SJCRH30 (cell line): ENCODE measurements at regions not wholly inside any gene's neighbourhood (a gene's known extent, or its start where the extent isn't known, plus 50 kb on each side); places are given as distances from the start of the nearest gene placed in this dataset.

Experiments used
- DNase-seq, 2 experiments: peaks; one replicate each; pipeline ENCODE4 v3.0.0-alpha.2; 2015 to 2020
- H3K27ac ChIP-seq: fragments of 250-450 bp; sonication (Bioruptor Pico); 2 replicates; pipeline ENCODE4 v1.5.1; 2020; ENCODE audit warnings: mild to moderate bottlenecking, moderate library complexity
- H3K27me3 ChIP-seq: fragments of 250-450 bp; sonication (Bioruptor Pico); 2 replicates; pipeline ENCODE4 v1.5.1; 2020; ENCODE audit warnings: mild to moderate bottlenecking, moderate library complexity
- H3K36me3 ChIP-seq: fragments of 250-450 bp; sonication (Bioruptor Pico); 2 replicates; pipeline ENCODE4 v1.5.1; 2020; ENCODE audit warnings: mild to moderate bottlenecking, moderate library complexity
- H3K4me1 ChIP-seq: fragments of 250-450 bp; sonication (Bioruptor Pico); 2 replicates; pipeline ENCODE4 v1.5.1; 2020; ENCODE audit warnings: mild to moderate bottlenecking, moderate library complexity
- H3K4me3 ChIP-seq: fragments of 250-450 bp; sonication (Bioruptor Pico); 2 replicates; pipeline ENCODE4 v1.5.1; 2020; ENCODE audit warnings: mild to moderate bottlenecking, moderate library complexity
- H3K9me3 ChIP-seq: fragments of 250-450 bp; sonication (Bioruptor Pico); replicated peaks from 2 replicates; pipeline ENCODE4 v1.5.1; 2020; ENCODE audit warnings: mild to moderate bottlenecking, moderate library complexity

DNA sequence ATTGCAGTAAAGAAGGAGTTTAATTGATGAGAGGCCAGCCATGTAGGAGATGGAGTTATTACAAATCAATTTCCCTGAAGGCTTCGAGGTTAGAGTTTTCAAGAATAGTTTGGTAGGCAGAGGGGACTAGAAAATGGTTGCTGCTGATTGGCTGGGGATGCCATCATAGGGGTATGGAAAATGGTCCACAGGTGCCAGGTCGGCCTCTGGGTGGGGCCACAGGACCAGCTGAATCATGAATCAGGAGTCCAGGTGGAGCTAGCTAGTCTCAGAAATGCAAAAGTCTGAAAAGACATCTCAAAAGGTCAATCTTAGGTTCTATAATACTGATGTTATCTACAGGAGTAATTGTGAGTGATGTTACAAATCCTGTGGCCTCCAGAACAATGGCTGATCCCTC is 714.0 kb upstream of the GHITM start:
- no peaks in the 10 kb centered on the region for H3K4me1 ChIP-seq
- no peak overlapping the region for H3K27ac ChIP-seq
- H3K36me3 ChIP-seq: no peaks in the 10 kb centered on the region
- no peaks in the 10 kb centered on the region for H3K9me3 ChIP-seq
- no peaks in the 10 kb centered on the region for H3K27me3 ChIP-seq
- H3K4me3 ChIP-seq: no peak overlapping the region
- DNase-seq: no peak

DNA sequence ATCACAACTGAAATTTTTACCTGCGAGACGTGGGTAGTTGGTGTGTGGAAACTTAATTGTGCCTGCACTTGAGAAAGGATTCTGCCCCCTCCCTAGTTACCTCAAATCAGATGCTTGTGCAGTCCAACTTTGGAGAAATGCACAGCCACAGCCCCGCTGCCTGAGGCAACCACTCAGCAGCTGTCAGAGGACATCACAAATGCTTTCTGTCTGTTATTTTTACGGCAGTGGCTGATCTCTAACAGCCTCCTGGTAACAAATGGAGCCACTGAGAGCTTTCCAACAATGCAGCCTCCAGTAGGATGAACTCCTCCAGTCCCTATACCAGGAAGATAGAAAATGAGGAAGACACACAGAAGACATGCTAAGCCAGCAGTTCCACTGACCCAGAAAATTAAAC is 712.2 kb upstream of the GHITM start:
- Histone ChIP-seq H3K4me1 (no peaks in the 10 kb centered on the region), H3K27ac (no peak overlapping the region), H3K36me3 (no peaks in the 10 kb centered on the region), H3K4me3 (no peak overlapping the region), H3K27me3 (no peaks in the 10 kb centered on the region), H3K9me3 (no peaks in the 10 kb centered on the region)
- peak; percentile 37 to 62 for DNase-seq

DNA sequence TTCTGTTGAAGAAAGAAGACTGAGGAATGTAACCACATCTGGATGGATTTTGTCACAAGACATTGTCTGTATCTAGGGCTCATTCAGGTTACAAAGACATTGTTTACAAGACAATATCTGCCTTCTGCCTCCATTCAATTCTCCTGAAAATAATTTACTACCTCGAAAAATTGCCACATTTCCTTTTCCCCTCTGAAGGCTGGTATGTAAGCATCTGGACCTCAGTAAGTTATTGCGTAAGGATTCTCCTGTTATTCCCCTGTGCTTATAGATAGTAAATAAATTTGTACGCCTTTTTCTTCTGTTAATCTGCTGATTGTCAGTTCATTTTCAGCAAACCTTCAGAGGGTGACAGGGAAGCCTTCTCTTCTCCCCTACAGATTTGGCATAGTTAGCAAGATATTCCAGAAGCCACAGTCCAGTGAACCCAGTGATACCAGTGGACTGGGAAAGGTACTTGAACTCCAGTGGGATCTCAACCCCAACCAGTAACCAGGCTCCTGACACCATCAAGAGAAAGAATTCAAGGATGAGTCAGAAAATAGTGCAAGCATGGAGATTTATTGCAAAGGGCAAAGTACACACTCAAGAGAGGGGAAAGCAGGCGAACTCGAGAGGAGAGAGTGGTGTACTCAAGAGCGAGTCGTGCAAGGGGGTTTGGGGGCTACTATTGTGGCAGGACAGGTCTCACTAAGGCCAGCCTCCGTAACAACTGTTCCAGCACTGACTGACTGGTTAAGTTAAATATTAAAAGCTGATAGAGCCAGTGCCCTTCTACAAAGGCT is 706.9 kb upstream of the GHITM start:
- DNase-seq: peak in 1 of 2 experiments; percentile 0

DNA sequence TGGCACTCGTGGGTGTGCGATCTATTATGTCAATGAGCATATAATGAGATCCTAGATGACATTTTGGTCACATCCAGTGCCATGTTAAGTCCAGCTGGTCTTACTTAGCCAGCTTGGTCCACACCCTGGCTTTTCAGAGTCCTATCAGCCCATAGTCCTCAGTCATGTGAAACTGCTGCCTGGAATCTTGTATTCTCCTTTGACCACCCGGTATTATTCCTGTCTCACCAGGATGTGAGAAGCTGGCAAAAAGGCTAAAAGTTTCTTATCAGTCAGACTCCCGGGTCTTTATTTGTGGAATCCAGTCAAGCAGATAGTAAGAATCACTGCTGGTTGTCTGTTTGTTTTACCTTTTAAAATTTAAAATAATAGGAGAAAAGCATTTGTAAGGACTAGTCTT is 705.6 kb upstream of the GHITM start:
- H3K27ac ChIP-seq: no peak overlapping the region
- H3K4me3 ChIP-seq: no peak overlapping the region
- no peak for DNase-seq
- H3K9me3 ChIP-seq: no peaks in the 10 kb centered on the region
- no peaks in the 10 kb centered on the region for H3K36me3 ChIP-seq
- no peaks in the 10 kb centered on the region for H3K27me3 ChIP-seq
- no peaks in the 10 kb centered on the region for H3K4me1 ChIP-seq

More for the DNA sequence above, 706.9 kb upstream of the GHITM start:
- Histone ChIP-seq H3K27ac (no peak overlapping the region), H3K4me1 (no peaks in the 10 kb centered on the region), H3K9me3 (no peaks in the 10 kb centered on the region), H3K36me3 (no peaks in the 10 kb centered on the region), H3K27me3 (no peaks in the 10 kb centered on the region), H3K4me3 (no peak overlapping the region)

DNA sequence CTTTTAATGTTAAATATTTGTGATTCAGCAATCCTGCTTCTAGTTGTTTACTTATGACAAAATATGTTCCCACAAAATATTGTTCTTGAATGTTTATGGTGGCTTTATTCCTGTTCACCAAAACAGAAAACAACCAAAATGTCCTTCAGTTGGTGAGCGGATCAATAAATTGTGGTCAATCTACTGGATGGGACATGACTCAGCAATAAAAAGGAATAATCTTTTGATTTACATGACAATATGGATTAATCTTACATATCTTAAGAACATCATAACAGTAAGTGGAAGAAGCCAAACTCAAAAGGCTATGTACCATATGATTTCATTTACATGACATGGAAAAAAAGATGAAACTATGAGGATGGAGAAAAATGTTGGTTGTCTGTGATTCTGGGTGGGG is 691.3 kb upstream of the GHITM start:
- no peak for DNase-seq
- H3K4me1 ChIP-seq: no peaks in the 10 kb centered on the region
- no peak overlapping the region for H3K27ac ChIP-seq

DNA sequence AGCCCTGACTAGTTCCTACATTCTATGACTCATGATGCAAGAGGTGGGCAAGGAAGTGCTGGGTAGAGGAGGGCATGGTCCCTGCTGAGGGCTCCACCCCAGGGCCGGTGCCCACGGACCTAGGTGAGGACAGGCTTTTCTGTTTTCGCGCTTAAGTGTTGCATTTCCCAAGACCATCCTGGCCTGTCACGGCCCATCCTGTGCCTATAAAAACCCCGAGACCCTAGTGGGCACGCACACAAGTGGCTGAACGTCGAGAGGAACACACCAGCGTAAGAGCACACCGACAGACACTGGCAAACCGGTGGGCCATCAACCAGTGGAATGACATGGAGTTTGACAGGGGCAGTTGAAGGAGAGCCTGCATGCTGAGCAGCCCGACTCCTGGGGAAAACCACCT is 680.7 kb upstream of the GHITM start:
- Histone ChIP-seq H3K27ac (no peak overlapping the region), H3K27me3 (no peaks in the 10 kb centered on the region), H3K4me1 (no peaks in the 10 kb centered on the region), H3K4me3 (no peak overlapping the region), H3K9me3 (no peaks in the 10 kb centered on the region), H3K36me3 (no peaks in the 10 kb centered on the region)
- no peak for DNase-seq

More for the DNA sequence above, 691.3 kb upstream of the GHITM start:
- no peaks in the 10 kb centered on the region for H3K36me3 ChIP-seq
- H3K9me3 ChIP-seq: no peaks in the 10 kb centered on the region
- no peaks in the 10 kb centered on the region for H3K27me3 ChIP-seq
- H3K4me3 ChIP-seq: no peak overlapping the region

DNA sequence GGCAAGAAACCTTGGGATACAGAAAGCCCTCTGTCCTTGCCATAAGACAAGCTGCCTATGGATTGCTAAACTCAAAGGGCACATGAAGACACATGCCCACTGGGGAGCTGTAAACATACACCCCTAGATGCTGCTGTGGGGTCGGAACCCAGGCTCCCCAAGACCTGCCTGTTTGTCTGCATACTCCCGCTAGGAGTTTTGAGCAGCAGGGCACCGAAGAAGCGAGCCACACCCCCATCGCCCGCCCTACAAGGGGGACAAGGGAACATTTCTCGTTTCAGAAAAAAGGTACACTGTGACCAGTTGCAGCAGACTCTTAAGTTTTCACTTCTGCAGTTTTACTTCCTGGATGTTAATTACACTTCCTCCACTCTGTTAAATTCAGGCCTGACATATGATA is 680.2 kb upstream of the GHITM start:
- Histone ChIP-seq H3K4me3 (no peak overlapping the region), H3K4me1 (no peaks in the 10 kb centered on the region), H3K27ac (no peak overlapping the region), H3K27me3 (no peaks in the 10 kb centered on the region), H3K36me3 (no peaks in the 10 kb centered on the region), H3K9me3 (no peaks in the 10 kb centered on the region)
- DNase-seq: no peak

DNA sequence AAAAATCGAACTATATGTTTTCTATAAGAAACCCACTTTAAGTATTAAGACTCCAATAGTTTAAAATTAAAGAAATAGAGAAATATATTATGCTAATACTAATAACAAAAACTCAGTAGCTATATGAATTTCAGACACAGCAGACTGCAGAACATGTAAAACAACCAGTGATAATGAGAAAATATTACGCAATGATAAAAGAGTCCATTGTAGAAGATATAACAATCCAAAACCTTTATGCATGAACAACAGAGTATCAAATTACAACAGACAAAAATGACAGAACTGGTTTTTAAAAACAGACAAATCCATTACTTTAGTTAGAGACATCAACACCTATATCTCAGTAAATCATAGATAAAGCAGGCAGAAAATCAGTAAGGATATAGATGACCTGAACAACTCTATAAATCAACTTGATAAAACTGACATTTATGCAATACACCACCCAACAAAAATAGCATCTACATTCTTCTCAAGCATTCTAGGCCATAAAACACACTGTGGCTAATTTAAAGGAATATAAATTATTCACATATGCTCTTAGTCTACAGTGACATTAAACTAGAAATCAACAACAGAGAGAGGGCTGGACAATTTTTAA is 669.5 kb upstream of the GHITM start:
- Histone ChIP-seq H3K36me3 (no peaks in the 10 kb centered on the region), H3K4me3 (no peak overlapping the region), H3K27me3 (no peaks in the 10 kb centered on the region), H3K27ac (no peak overlapping the region), H3K9me3 (no peaks in the 10 kb centered on the region), H3K4me1 (no peaks in the 10 kb centered on the region)
- no peak for DNase-seq

DNA sequence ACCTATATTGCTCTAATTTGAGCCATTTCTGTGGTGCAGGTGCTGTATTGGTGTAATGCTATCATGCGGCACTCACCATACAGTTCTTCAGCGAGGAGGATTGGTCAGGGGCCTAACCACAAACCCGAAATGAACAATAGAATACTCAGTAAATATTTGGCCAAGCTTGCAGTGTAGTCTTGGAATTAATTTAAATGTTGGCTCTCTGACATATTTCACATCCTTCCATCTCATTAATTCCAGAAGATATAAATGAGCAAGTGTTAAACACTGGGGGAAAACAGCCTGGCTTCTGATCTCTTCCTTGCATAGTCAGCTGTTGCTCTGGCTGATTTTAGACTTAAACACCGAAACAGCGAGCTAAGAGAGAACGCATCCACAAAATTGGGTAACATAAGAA is 663.1 kb upstream of the GHITM start:
- Histone ChIP-seq H3K9me3 (no peaks in the 10 kb centered on the region), H3K36me3 (no peaks in the 10 kb centered on the region), H3K4me1 (no peaks in the 10 kb centered on the region), H3K4me3 (no peak overlapping the region), H3K27me3 (no peaks in the 10 kb centered on the region), H3K27ac (no peak overlapping the region)
- DNase-seq: no peak

DNA sequence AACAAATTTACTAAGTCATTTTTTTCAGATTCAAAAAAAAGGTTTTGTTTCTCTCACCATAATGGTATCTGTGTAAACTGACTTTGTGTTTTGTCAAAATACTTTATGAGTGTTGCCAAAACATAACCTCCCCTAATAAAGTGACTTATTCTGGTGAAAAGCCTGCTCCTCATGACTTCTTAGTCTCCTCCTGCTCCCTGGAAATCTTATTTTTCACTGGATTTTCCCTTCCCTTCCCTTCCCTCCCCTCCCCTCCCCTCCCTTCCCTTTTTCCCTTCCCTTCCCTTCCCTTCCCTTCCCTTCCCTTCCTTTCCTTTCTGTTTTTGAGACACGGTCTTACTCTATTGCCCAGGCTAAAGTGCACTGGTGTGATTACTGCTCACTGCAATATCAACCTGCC is 650.1 kb upstream of the GHITM start:
- no peak overlapping the region for H3K27ac ChIP-seq
- H3K36me3 ChIP-seq: no peaks in the 10 kb centered on the region
- H3K27me3 ChIP-seq: no peaks in the 10 kb centered on the region
- no peaks in the 10 kb centered on the region for H3K4me1 ChIP-seq
- H3K4me3 ChIP-seq: no peak overlapping the region
- DNase-seq: no peak
- H3K9me3 ChIP-seq: no peaks in the 10 kb centered on the region

DNA sequence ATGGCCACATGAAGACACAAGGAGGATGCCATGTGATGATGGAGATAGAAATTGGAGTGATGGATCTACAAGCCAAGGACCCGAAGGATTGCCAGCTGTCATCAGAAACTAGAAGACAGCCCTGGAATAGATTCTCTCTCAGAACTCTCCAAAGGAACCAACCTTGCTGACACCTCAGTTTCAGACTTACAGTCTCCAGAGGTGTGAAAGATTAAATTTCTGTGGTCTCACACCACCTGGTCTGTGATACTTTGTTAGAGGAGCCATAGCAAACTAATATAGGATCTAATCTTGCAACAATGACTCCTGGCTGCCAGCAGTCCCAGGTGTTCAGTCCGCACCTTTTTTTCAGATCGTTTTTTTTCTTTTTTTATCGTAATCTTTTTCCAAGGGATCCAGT is 647.3 kb upstream of the GHITM start:
- no peak for DNase-seq
- H3K9me3 ChIP-seq: no peaks in the 10 kb centered on the region
- no peaks in the 10 kb centered on the region for H3K4me1 ChIP-seq
- H3K36me3 ChIP-seq: no peaks in the 10 kb centered on the region
- H3K27me3 ChIP-seq: no peaks in the 10 kb centered on the region
- H3K4me3 ChIP-seq: no peak overlapping the region
- H3K27ac ChIP-seq: no peak overlapping the region

DNA sequence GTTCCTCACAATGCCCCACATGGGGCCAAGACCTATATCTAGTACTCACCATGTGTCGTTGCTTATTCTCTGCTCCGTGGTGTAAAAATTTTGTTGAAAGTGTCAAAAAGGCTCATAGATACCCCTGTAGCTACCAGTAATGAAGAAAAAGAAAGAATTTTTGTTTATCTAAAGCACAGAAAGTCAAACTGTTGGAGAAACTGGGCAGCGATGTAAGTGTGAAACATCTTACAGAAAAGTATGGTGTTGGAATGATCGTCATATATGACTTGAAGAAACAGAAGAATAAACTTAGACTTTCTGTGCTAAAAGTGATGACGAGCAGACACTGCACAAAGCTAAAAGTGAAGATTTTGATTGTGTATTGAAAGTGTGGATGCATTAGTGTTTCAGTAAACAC is 626.6 kb upstream of the GHITM start:
- no peaks in the 10 kb centered on the region for H3K4me1 ChIP-seq
- H3K36me3 ChIP-seq: no peaks in the 10 kb centered on the region
- no peak for DNase-seq
- no peak overlapping the region for H3K27ac ChIP-seq
- no peak overlapping the region for H3K4me3 ChIP-seq
- no peaks in the 10 kb centered on the region for H3K27me3 ChIP-seq
- no peaks in the 10 kb centered on the region for H3K9me3 ChIP-seq

DNA sequence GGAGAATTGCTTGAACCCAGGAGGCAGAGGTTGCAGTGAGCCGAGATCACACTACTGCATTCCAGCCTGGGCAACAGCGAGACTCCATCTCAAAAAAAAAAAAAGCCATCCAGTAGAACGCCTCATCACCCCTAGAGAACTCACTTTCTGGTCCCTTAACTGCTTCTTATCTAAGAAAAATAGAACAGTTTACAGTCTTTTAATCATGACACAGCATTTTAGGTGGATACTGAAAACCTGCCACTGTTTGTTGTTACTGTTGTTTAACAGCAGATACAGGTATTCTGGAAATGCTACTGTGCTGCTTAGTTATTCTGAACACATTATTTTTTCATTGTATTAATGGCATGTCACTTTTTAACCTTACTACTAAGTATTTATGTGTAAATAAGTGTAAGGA is 624.3 kb upstream of the GHITM start:
- no peaks in the 10 kb centered on the region for H3K27me3 ChIP-seq
- H3K36me3 ChIP-seq: no peaks in the 10 kb centered on the region
- H3K27ac ChIP-seq: no peak overlapping the region
- DNase-seq: no peak
- no peak overlapping the region for H3K4me3 ChIP-seq
- no peaks in the 10 kb centered on the region for H3K4me1 ChIP-seq
- no peaks in the 10 kb centered on the region for H3K9me3 ChIP-seq

DNA sequence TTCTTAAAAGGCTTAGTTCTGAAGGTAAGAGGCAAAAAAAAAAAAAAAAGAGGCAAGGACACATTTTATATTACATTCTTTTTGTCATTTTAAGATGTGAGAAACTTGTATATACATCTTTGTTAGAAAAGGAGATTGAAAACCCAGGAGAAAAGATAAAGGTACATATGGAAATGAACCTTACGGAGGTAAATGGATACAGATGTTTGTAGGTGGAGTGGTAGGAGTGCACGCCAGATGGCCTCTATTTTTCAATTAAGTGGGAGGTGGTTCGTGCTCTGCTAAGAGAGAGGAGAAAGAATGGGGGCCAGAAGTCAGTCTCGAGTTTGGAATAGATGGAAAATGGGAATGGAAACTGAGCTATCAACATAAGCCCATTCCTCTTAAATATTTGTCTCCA is 622.5 kb upstream of the GHITM start:
- Histone ChIP-seq H3K36me3 (no peaks in the 10 kb centered on the region), H3K4me1 (no peaks in the 10 kb centered on the region), H3K4me3 (no peak overlapping the region), H3K27ac (no peak overlapping the region), H3K27me3 (no peaks in the 10 kb centered on the region), H3K9me3 (no peaks in the 10 kb centered on the region)
- no peak for DNase-seq

DNA sequence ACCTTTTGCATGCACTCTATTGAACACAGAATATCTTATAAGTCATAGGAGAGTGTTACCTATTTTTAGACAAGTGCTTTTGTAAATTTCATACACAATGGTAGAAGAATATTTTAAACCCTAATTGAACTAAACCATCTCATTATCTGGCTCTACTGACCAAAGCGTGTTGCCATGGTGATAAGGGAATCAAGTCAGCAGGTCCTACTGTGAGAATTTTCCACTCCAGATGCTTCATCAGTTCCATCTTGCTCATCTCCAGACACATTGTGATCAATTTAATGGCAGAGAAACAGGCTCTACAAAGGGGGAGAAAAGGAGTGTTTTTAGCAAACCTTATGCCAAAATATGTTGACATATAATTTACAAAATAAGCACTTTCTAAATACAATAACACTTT is 621.9 kb upstream of the GHITM start:
- Histone ChIP-seq H3K36me3 (no peaks in the 10 kb centered on the region), H3K4me1 (no peaks in the 10 kb centered on the region), H3K27me3 (no peaks in the 10 kb centered on the region), H3K27ac (no peak overlapping the region), H3K9me3 (no peaks in the 10 kb centered on the region), H3K4me3 (no peak overlapping the region)
- DNase-seq: no peak

DNA sequence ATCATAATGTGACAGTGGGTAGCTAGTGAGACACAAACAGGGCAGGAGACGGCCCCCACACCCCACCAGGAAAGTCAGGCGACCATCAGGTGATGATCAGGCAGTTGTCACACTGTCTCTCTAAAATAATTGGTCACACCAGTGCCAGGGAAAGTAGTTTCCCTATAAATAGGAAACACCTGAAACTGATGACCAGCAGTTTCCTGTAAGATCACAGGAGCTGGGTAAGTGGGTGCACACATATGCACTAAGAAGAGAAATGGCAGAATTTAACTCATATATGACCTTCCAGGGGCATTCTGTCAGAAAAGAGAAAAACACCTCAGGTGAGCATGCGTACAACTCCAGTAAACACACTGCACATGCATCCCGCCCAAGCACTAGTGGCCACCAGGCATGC is 620.5 kb upstream of the GHITM start:
- no peak for DNase-seq
- no peak overlapping the region for H3K27ac ChIP-seq
- no peaks in the 10 kb centered on the region for H3K4me1 ChIP-seq
- H3K36me3 ChIP-seq: no peaks in the 10 kb centered on the region
- H3K27me3 ChIP-seq: no peaks in the 10 kb centered on the region
- no peaks in the 10 kb centered on the region for H3K9me3 ChIP-seq
- no peak overlapping the region for H3K4me3 ChIP-seq
